HG03575 (cell line): ENCODE measurements at regions not wholly inside any gene's neighbourhood (a gene's known extent, or its start where the extent isn't known, plus 50 kb on each side); places are given as distances from the start of the nearest gene placed in this dataset.

Experiments
- ATAC-seq: cut with Tn5 transposase; IDR thresholded peaks from one replicate; pipeline ENCODE4 v1.9.1; 2021; ENCODE audit not compliant: unreplicated experiment, insufficient number of reproducible peaks, low FRiP score; ENCODE audit errors: extremely low read depth

DNA sequence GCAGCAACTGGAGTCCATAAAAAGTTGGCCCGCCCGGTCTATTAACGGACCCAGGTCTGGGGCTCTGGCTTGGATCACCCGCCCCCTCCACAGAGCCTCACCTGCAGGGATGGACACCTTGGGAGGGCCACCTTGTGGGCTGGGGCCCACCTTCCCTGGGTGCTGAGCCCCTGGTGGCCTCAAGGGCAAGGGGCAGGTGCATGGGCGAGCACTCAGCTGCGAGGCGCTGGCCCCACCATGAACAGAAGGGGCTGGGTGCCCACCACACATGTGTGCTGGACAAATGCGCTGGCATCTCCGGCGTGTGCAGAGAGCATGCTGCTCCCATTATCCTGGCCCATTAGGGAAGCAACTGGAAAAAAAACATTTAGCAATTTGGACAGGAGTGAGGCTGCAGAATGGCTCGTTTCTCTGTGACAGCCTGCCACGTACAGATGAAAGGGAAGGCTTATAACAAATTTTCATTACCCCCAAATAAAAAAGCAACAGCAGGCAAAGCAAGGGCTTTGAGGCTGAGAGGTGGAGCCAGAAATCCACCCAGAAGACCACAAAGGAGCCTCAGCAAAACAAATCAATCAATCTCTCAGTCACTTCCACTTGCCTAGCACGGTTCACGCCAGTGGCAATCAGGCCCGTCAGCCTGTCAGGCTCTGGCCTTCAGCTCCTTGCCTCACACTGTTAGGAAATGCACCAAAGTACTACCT lies 253.1 kb upstream of the ZNF521 start:
- no peak for ATAC-seq

DNA sequence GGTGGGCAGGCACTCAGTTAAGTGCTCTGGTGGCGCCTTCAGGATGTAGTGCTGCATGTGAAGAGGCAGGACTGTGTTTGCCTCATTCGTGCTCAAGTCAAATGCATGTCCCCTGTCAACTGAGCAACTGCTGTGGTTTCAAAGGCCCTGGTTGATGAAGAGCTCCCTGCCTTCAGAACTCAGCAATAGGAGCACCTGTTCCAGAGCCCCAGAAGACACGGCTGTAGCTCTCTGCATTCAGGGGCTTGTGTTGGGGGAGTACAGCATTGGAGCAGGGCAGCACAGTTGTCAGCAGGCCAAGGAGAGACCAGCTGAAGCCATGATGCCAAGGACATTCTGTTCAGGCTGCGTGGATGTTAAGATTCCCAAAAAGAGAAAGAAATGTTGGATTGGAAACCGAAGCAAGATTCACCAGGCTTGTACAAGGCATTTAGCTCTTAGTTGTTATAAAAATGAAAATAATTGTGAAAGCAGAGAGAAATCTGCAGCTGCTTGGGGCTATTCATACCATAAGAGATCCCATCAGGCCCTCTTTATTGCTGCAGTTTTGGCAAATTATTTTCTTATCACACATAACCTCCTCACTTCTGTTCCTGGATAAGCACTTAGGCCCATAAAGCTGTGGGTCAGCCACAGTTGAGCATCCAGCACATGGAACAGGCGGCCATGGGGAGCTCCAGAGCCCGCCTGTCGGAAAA lies 252.4 kb upstream of the ZNF521 start:
- ATAC-seq: no peak

DNA sequence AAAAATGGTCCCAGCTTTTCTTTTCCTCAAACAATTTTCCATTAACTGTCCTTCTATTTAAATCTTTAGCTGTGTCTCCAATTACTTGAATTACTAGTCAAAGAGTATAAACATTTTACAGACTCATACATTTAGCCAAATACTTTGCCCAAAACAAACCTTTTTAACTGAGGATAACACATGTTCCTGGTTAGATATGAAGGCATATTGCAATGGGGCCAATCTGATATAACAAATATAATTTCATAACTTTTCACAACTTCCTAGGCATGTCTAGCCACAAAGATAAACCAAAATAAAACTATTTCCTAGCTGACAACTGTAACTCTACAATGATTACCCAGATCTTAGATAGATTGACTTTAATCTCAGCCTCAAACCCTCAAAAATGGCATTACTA lies 247.5 kb upstream of the ZNF521 start:
- no peak for ATAC-seq

DNA sequence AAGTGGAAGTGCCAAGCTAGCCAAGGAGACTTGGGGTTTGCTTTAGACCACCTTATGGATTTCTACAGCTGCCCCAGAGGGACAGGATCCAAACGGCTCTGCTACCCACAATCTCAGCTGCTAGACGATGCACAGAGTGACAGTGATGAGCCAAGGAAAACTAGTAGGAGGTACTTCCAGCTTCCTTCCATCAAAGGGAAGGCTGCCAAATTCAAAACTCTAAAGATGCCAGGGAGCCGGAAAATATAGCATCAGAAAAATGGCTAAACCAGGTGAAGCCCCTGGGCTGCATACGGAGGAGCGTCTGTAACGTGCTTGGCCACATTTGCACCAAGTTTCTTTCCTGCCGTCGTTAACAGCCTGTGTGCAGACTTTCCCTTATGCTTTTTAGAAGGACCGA lies 245.5 kb upstream of the ZNF521 start:
- ATAC-seq: no peak

DNA sequence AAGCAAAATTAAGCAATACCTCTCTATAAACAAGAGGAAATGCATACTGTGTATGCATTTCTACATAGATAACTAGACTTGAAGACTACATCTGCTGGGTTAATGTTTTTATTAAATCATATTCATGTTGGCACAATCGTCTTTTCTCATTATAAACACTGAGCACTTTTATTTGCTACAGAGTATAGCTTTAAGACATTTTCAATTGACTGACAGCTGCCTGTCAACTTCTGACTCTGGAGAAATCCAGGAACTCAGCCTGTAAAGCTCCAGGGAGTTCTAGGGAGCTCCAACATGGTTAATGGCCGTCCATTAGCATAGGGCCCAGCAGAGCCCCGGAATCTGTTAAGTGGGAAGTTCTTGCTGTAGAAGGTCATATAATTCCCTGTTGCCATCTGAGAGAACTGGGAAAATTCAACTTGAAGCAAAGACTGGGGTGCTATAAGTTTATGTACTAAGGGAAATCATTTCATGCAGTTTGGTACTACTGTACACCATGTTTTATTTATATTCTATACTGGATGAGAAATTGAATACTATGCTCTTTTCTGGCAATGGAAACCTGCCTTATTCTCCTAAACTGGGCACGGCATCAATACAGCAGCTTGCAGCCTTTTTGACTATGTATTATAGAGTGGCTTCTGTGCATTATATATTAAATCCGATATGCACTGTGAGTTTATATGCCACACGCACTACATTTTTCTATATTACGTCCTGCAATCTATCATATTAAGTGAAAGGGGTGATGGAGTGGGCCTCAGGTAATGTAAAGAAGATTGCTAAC lies 243.5 kb upstream of the ZNF521 start:
- no peak for ATAC-seq

DNA sequence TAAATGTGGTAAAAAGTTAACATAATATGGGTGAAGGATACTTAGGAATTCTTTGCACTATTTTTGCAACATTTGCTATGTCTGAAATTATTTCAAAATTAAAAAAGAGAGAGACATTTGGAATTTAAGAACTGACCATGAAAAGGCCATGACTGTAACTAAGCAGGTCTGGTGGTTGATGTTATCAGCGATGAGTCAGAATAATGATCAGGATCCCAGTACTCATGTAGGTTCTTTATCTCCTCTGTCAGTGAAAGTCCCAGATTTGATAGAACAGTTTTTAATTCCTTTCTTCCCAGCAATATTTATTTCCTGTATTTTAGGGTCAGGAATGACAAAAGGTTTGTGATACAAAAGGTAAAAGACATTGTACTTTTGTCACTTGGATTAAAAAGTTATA lies 242.4 kb upstream of the ZNF521 start:
- no peak for ATAC-seq

DNA sequence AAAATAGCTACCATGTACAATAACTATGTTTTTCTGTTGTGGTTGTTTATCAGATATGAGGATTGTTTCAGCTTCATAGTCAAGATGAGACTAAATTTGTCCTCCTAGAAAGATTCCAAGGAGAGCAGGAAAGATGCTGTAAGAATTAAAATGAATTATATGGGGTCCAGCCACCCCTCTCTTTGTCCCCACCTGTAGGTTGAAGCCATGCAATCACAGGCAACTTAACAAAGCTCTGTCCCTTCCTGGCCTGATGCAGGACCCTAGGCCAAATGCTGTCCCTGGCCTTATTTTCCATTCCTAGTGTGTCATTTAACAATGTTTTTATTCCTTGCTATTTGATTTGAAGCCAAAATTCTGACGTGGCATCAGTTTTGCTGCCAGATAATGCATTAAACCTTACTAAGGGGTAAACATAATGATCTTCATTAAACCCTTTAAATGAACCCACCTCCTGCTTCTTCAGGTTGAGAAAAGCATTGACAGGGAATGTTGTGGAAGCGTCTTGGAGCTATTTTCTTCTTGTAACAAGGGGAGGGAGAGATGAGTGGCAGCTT lies 240.9 kb upstream of the ZNF521 start:
- no peak for ATAC-seq

DNA sequence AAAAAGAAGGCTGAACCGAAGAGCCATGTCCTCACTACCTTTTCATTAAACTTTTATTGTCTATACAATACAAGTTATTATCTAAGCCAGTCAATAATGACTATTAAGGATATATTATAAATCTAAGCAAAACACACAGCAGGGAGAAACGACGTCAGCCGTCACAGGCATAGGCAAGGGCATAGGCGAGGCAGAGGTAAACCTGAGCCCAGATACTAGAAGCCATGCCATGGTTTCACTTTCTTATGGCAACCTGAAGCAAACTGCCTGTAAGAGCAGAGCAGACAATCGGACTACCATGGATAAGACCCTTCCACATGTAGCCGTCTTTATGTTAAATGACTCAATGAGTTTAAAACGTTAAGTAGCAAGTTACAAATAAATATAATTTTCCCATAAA lies 238.5 kb upstream of the ZNF521 start:
- ATAC-seq: no peak

DNA sequence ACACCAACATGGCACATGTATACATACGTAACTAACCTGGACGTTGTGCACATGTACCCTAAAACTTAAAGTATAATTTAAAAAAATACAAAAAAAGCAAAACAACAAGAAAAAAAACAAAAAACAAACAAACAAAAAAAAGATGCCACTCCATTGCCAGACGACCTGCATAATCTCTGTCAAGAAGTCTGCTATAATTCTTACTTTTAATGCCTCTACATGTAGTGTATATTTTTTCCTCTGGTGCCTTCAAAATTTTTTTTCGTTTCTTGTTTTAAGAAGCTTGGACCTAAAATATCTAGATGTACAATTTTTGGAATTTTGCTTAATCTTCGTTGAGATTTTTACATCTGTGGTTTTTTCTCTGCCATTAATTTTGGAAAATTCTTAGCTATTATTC lies 235.6 kb upstream of the ZNF521 start:
- ATAC-seq: no peak

DNA sequence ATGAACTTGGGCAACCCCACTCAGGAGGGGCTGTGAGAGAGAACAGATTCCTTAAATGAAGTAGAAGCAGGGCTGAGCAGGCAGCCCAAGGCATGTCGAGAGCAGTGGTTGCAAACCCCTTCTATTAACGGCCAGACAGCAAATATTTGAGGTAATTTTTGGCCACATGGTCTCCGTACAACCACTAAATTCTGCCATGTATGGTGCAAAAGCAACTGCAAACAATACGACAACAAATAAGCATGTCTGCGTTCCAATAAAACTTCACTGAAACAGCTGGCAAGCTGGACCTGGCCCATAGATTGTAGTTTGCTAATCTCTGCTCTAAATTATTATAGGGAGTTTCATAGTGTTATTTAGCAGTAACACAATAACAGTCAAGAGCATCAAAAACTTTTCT lies 217.0 kb upstream of the ZNF521 start:
- ATAC-seq: no peak

DNA sequence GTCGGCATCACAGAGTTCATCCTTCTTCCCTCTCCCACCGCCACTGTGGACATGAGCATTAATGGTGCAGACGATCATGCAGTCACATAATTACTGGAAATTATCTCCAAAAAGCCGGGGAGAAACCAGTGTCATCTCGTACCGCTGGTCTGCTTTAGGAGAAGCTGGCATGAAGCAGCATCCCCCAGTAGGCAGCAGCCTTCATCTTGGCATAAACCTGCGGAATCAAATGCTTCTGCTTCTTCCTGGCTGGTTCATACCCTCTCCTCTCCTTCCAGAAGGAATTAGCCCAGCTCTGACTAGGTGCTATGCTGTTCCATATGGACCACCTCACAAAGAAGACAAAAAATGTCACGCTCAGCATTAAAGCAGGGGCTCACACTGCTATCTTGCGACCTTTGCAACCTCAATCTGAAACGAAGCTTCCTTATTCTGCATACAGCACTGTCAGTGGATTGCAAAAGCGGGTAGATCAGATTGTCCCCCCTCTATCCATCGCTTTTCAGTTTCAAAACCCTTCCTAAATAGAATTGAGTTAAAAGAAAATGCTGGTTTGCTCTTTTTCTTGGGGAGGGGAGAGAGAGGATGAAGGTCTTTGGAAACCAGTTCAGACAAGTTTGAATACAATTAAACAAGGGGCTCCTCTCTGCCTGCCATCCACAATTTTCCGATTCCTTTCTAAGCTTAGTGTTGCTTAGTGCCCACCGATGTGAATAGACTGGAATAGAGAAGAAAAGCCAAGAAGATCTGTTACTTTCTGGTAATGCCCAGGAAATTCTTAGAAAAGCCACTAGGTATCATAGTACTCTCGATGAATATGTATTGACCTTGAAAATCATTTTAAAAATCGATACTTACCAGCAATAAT lies 212.1 kb upstream of the ZNF521 start:
- ATAC-seq: no peak

DNA sequence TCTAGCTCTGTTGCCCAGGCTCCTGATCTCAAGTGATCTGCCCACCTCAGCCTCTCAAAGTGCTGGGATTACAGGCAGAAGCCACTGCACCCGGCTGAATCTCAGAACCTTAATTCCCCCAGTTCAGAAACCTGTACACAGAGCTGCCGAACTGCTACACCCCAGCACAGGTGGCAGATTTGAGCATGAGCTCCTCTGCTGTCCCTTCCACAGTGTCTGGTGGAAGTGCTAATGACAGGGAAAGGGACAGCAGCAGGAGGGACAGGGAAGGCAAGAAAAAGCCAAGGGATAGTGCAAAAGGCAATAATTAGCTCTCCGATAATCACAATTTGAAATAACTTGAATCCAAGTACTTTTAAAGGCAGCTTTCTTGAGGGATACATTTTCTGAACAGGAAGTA lies 211.4 kb upstream of the ZNF521 start:
- ATAC-seq: no peak

DNA sequence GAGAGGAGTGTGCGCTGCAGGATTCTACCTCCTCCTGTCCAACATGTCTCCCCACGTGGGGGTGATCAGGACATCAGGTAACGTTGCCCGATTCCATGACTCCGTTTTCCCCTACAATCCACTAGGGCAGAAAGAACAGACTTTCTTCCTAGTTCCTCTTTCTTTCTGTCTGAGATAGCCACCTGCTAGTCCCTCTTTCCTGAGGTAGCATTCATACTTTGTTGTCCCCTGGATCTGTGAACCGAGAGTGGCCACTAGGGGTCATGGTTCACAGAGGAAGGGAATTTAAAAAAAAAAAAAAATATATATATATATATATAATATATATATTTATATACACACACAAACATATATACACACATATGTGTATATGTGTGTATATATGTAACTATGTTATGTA lies 210.0 kb upstream of the ZNF521 start:
- no peak for ATAC-seq

DNA sequence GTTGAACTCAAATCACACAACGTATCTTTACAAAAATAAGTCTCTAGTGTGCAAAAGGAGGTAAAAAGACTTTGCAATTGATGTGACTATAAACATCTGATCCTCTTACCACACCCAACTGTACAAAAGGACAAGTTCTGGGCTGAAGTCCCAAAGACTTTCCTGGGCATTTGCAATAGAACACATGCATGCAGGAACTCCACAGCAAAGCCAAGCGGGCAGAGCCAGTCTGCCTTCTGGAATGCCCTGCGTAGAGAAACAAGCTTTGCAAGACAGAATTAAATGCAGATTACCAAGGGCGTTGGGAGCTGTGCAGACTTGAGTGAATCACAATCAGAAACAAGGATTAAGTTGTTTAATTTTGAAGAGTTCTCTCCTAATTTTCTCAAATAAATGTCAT lies 208.4 kb upstream of the ZNF521 start:
- ATAC-seq: no peak

DNA sequence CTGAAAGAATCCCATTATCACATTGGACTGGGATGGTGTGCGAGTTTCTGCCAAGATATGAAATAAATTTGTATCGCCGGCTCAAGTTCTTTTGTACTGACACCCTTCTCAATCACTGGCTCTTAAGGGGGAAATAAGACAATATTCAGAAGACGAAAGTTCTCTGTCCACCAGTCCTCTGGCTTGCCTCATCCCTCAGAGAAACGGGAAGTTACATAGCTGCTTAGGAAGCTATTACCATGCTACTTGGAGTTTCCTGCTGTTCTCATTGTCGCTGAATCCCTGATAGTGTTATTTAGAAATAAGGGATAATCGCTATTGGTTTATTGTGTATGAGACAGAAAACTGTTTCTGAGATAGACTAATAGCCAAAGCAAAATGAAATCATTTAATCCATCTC lies 205.0 kb upstream of the ZNF521 start:
- ATAC-seq: no peak

DNA sequence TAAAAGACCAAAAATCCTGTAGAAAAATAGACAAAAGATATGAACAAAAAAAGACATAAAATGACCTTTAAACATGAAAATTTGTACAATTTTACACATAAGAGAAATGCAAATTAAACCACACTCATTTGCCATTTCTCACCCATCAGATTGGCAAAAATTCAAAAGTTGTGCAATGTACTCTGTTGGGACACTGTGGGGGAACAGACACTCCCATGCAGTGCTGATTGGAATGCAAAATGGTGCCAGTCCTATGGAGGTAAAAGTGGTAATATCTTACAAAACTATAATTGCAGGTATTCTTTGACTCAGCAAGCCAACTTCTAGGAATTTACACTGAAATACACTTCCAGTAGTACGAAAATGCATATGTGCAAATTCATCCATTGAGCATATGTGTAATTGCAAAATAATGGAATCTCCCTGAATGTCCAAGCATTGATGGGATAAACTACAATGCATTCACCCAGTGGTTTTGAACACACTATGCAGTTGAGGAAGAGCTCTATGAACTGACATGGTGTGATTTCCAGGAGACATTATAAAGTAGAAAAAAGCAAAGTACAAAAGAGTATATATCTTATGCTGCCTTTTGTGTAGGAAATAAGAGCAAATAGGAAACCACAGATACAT lies 201.8 kb upstream of the ZNF521 start:
- ATAC-seq: no peak

DNA sequence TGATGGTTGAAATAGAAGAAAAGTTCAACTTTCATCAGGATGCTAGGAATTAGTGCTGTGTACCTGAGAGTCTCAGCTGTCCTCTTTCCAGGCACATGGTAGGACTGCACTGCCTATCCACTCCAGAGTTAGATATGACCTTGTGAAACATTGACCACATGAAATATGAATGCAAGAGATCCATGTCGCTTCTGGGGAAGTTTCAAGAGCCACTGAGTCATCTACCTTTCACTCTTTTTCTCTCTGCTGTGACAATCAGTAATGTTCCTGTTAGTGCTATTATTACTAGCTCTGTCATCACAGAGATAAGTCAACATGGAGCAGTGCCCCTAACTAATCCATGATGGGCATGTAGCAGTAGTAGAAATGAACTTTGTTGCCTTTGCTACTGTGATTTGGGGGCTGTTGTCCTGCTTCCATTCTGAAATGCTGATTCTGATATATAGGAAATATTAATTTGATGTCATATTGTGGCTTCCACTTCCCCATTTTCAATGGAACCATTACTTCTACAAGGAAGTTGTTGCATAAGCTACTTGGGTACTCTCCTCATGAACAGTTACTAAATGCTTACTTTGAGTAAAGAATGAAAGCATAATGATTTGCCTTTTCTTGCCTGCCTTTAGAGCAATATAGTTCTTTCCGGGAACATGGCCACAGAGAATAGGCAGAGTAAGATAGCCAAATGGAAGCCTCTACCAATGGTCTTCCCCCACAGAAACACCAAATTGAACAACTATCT lies 192.8 kb upstream of the ZNF521 start:
- no peak for ATAC-seq
